Astrocyte of the spinal cord (primary cell): ENCODE measurements at regions not wholly inside any gene's neighbourhood (a gene's known extent, or its start where the extent isn't known, plus 50 kb on each side); places are given as distances from the start of the nearest gene placed in this dataset.

Source experiments
- DNase-seq: peaks from one replicate; pipeline ENCODE4 v3.0.0; 2011; ENCODE audit warnings: low read depth, low spot score
- H3K4me3 ChIP-seq: 2 replicates; pipeline ENCODE4 v1.5.1; 2011; ENCODE audit warnings: low read depth, mild to moderate bottlenecking, low read length, moderate library complexity
- in situ Hi-C: cut with HindIII; loops from 2 replicates; pipeline ENCODE4 v1.10.0; 2017; ENCODE audit warnings: low sequenced_read_pairs
- TF ChIP-seq, protein P1 (sequence below): IDR thresholded peaks from 2 replicates; pipeline ENCODE4 v1.5.1; 2012; ENCODE audit warnings: low read depth, mild to moderate bottlenecking, low read length, inconsistent platforms

DNA sequence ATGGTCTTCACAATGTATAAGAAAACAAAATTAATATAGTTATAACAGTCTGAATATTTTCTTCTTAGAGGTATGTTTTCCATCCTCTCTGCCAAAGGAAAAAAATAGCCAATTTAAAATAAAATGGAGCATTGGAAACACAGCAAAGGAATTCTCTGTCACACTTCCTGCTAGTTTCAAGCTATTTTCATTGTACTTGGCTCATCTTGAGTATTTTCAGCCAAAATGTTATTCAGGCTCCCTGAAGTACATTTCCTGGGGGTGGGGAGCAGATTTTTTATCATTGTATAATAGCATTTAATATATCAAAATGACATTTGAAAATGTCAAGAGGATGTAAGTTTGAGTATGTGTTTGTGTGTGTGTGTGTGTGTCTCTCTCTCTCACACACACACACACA is 463.6 kb upstream of the REG3G start:
- TF ChIP-seq, protein P1, sequence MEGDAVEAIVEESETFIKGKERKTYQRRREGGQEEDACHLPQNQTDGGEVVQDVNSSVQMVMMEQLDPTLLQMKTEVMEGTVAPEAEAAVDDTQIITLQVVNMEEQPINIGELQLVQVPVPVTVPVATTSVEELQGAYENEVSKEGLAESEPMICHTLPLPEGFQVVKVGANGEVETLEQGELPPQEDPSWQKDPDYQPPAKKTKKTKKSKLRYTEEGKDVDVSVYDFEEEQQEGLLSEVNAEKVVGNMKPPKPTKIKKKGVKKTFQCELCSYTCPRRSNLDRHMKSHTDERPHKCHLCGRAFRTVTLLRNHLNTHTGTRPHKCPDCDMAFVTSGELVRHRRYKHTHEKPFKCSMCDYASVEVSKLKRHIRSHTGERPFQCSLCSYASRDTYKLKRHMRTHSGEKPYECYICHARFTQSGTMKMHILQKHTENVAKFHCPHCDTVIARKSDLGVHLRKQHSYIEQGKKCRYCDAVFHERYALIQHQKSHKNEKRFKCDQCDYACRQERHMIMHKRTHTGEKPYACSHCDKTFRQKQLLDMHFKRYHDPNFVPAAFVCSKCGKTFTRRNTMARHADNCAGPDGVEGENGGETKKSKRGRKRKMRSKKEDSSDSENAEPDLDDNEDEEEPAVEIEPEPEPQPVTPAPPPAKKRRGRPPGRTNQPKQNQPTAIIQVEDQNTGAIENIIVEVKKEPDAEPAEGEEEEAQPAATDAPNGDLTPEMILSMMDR: no peak
- DNase-seq: no peak
- no peak overlapping the region for H3K4me3 ChIP-seq
- in situ Hi-C loops: no loop called here

DNA sequence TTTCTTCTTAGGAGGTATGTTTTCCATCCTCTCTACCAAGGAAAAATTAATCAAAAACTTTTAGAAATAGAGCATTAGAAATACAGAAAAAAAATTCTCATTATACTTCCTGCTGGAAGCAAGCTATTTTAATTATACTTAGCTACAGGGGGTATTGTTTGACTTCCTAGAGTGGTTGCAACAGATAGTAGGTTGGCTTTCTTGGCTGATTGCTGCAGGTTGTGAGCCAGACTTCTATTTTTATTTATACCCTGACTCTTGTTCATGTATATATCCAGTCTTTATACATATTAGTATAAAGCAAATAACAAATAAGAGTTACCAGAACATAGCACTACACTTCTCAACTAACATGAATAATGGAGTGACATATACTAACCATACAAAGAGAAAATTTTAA is 460.8 kb upstream of the REG3G start:
- in situ Hi-C loops: no loop called here

GRCh38 chr2:78568782-78569373 is 456.6 kb upstream of the REG3G start:
- in situ Hi-C loops: no loop called here

More for the DNA sequence above, 460.8 kb upstream of the REG3G start:
- TF ChIP-seq, protein P1: no peak
- no peak for DNase-seq
- no peak overlapping the region for H3K4me3 ChIP-seq

GRCh38 chr2:78576409-78576808 is 449.1 kb upstream of the REG3G start:
- DNase-seq: no peak
- TF ChIP-seq, protein P1: no peak
- no peak overlapping the region for H3K4me3 ChIP-seq
- in situ Hi-C loops: no loop called here

More at GRCh38 chr2:78568782-78569373, 456.6 kb upstream of the REG3G start:
- no peak for DNase-seq
- TF ChIP-seq, protein P1: no peak
- H3K4me3 ChIP-seq: no peak overlapping the region

GRCh38 chr2:78585871-78586270 is 439.6 kb upstream of the REG3G start:
- in situ Hi-C loops: no loop called here
- TF ChIP-seq, protein P1: no peak
- no peak for DNase-seq
- H3K4me3 ChIP-seq: no peak overlapping the region

DNA sequence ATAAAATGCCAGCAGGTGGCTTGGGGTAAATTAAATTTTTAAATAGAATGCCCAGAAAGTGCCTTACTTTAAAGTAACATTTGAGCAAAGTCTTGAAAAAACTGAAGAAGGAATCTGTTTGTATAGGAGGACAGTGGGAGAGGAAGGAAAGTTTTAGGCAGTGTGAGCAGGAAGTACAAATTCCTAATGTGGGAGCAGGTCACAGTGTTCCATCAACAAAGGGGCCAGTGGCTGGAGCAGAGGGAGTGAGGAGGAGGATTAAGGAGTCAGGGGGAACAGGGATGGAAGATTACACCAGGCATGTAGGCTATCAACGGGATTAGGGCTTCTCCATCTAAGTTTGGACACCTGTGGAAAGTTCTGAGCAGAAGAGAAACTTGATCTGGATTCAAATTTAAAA is 439.2 kb upstream of the REG3G start:
- in situ Hi-C loops: no loop called here
- no peak for DNase-seq
- no peak overlapping the region for H3K4me3 ChIP-seq
- TF ChIP-seq, protein P1: no peak
